ENCODE measurements at regions not wholly inside any gene's neighbourhood (a gene's known extent, or its start where the extent isn't known, plus 50 kb on each side); places are given as distances from the start of the nearest gene placed in this dataset.

DNA sequence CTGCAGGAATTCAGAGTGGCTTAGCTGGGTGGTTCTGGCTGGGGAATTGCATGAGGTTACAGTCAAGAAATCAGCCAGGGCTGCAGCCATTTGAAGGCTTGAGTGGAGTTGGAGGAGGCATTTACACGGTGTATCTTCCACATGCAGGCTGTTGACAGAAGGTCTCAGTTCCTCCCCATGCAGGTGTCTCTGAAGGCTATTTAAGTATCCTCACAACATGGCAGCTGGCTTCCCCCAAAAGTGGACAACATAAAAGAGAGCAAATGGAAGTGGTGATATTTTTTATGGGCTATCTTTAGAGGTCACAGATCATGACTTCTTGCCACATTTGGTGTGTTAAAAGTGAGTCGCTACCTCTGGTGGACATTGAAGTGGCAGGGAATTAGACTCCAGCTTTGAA lies 60.1 kb upstream of the SPRED1 start:
- H3K9me3 ChIP-seq (ENCODE audit: control insufficient read depth in 1 of 2, insufficient read depth in 1 of 2, low read depth in 1 of 2, low read length in 2 of 2), result no peaks in the 10 kb centered on the region
- BruUV-seq (replicated peaks), result no TSS peak
- no peaks in the 10 kb centered on the region for H4K20me1 ChIP-seq (ENCODE audit: insufficient read depth)
- H3K36me3 ChIP-seq (ENCODE audit: control insufficient read depth in 1 of 2, insufficient read depth in 2 of 2, low read length in 2 of 2), result no peaks in the 10 kb centered on the region
- no peak overlapping the region for H3K4me3 ChIP-seq (replicated peaks in 1 of 2; ENCODE audit: low read depth in 1 of 2, low read length in 2 of 2)
- H3K27ac ChIP-seq (ENCODE audit: low read depth, low read length), result no peak overlapping the region
- RAD21 ChIA-PET (ENCODE audit: low non-redundant PET in 1 of 2, low total read pairs in 2 of 2, uncharacterized antibody in 2 of 2, unreplicated experiment in 2 of 2), result no interaction called here
- H3K27me3 ChIP-seq (ENCODE audit: insufficient read depth, low read length), result peaks cover 12% of the 10 kb centered on the region; the same call in 1 of the 2 replicates
- no peaks in the 10 kb centered on the region for H3K9me2 ChIP-seq (ENCODE audit: insufficient read depth)
- H3K4me1 ChIP-seq (ENCODE audit: control insufficient read depth in 1 of 2, insufficient read depth in 2 of 2, low read length in 2 of 2), result no peaks in the 10 kb centered on the region
- H3K79me2 ChIP-seq (ENCODE audit: insufficient read depth, low read length), result no peaks in the 10 kb centered on the region
- ATAC-seq, result no peak
- POLR2A ChIA-PET, result no interaction called here
- TF ChIP-seq POLR2AphosphoS5 (IDR thresholded peaks at IDR 0.05; ENCODE audit: low read depth, low read length) (no peak), EGR1 (IDR thresholded peaks at IDR 0.05; ENCODE audit: low read depth) (no peak)
- H3K9ac ChIP-seq (ENCODE audit: low read length), result no peak overlapping the region
- DNase-seq (ENCODE audit: low read depth, low spot score), result no peak
- intact Hi-C loops (cut with micrococcal nuclease), result no loop called here
- no peak overlapping the region for H3K4me2 ChIP-seq (ENCODE audit: low read length)
- H2AFZ ChIP-seq (ENCODE audit: low read depth, low read length, poor library complexity, severe bottlenecking), result no peak overlapping the region
- CTCF ChIA-PET, result no interaction called here

- DNase-seq (ENCODE audit: low read depth, low spot score) (no peak), ATAC-seq (no peak)
- no TSS peak for BruUV-seq (replicated peaks)
- Histone ChIP-seq H3K9me3 (ENCODE audit: control insufficient read depth in 1 of 2, insufficient read depth in 1 of 2, low read depth in 1 of 2, low read length in 2 of 2) (no peaks in the 10 kb centered on the region), H3K36me3 (ENCODE audit: control insufficient read depth in 1 of 2, insufficient read depth in 2 of 2, low read length in 2 of 2) (no peaks in the 10 kb centered on the region), H3K4me2 (ENCODE audit: low read length) (no peak overlapping the region), H3K79me2 (ENCODE audit: insufficient read depth, low read length) (no peaks in the 10 kb centered on the region), H3K27me3 (ENCODE audit: insufficient read depth, low read length) (0 out of 2 replicates have a peak, but pooled peaks cover 4% of the 10 kb centered on the region), H3K9ac (ENCODE audit: low read length) (no peak overlapping the region), H3K4me1 (ENCODE audit: control insufficient read depth in 1 of 2, insufficient read depth in 2 of 2, low read length in 2 of 2) (no peaks in the 10 kb centered on the region), H3K27ac (ENCODE audit: low read depth, low read length) (no peak overlapping the region), H3K4me3 (replicated peaks in 1 of 2; ENCODE audit: low read depth in 1 of 2, low read length in 2 of 2) (no peak overlapping the region), H3K9me2 (ENCODE audit: insufficient read depth) (no peaks in the 10 kb centered on the region), H2AFZ (ENCODE audit: low read depth, low read length, poor library complexity, severe bottlenecking) (no peak overlapping the region), H4K20me1 (ENCODE audit: insufficient read depth) (no peaks in the 10 kb centered on the region)
- POLR2A ChIA-PET, result no interaction called here
- TF ChIP-seq, protein P1, sequence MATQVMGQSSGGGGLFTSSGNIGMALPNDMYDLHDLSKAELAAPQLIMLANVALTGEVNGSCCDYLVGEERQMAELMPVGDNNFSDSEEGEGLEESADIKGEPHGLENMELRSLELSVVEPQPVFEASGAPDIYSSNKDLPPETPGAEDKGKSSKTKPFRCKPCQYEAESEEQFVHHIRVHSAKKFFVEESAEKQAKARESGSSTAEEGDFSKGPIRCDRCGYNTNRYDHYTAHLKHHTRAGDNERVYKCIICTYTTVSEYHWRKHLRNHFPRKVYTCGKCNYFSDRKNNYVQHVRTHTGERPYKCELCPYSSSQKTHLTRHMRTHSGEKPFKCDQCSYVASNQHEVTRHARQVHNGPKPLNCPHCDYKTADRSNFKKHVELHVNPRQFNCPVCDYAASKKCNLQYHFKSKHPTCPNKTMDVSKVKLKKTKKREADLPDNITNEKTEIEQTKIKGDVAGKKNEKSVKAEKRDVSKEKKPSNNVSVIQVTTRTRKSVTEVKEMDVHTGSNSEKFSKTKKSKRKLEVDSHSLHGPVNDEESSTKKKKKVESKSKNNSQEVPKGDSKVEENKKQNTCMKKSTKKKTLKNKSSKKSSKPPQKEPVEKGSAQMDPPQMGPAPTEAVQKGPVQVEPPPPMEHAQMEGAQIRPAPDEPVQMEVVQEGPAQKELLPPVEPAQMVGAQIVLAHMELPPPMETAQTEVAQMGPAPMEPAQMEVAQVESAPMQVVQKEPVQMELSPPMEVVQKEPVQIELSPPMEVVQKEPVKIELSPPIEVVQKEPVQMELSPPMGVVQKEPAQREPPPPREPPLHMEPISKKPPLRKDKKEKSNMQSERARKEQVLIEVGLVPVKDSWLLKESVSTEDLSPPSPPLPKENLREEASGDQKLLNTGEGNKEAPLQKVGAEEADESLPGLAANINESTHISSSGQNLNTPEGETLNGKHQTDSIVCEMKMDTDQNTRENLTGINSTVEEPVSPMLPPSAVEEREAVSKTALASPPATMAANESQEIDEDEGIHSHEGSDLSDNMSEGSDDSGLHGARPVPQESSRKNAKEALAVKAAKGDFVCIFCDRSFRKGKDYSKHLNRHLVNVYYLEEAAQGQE (IDR thresholded peaks at IDR 0.05; ENCODE audit: low read depth), result no peak
- TF ChIP-seq CEBPB (IDR thresholded peaks at IDR 0.05; ENCODE audit: low read depth) (no peak), EGR1 (IDR thresholded peaks at IDR 0.05; ENCODE audit: low read depth) (no peak), FOSL1 (IDR thresholded peaks at IDR 0.05; ENCODE audit: low read depth) (no peak), RAD21 (IDR thresholded peaks at IDR 0.05; ENCODE audit: low read depth) (no peak), SRF (IDR thresholded peaks at IDR 0.05; ENCODE audit: low read depth) (no peak), EZH2 (IDR thresholded peaks at IDR 0.05) (no peak), POLR2AphosphoS5 (IDR thresholded peaks at IDR 0.05; ENCODE audit: low read depth, low read length) (no peak), SIN3A (IDR thresholded peaks at IDR 0.05; ENCODE audit: low read depth) (no peak), POLR2A (IDR thresholded peaks at IDR 0.05; ENCODE audit: borderline replicate concordance, extremely low read depth, insufficient read depth, insufficient read length) (no peak), CBX3 (IDR thresholded peaks at IDR 0.05; ENCODE audit: low read depth) (no peak), YY1 (IDR thresholded peaks at IDR 0.05; ENCODE audit: extremely low read depth, insufficient replicate concordance, low read depth, low read length) (no peak), ZFX (IDR thresholded peaks at IDR 0.05) (no peak), ZNF274 (IDR thresholded peaks at IDR 0.05; ENCODE audit: low read depth, low read length) (no peak), ELF1 (IDR thresholded peaks at IDR 0.05; ENCODE audit: borderline replicate concordance, low read depth) (no peak), EZH2phosphoT487 (IDR thresholded peaks at IDR 0.05; ENCODE audit: borderline replicate concordance) (no peak), JUND (IDR thresholded peaks at IDR 0.05) (no peak), SP1 (IDR thresholded peaks at IDR 0.05; ENCODE audit: low read depth) (no peak)
- TF ChIP-seq, protein P2, sequence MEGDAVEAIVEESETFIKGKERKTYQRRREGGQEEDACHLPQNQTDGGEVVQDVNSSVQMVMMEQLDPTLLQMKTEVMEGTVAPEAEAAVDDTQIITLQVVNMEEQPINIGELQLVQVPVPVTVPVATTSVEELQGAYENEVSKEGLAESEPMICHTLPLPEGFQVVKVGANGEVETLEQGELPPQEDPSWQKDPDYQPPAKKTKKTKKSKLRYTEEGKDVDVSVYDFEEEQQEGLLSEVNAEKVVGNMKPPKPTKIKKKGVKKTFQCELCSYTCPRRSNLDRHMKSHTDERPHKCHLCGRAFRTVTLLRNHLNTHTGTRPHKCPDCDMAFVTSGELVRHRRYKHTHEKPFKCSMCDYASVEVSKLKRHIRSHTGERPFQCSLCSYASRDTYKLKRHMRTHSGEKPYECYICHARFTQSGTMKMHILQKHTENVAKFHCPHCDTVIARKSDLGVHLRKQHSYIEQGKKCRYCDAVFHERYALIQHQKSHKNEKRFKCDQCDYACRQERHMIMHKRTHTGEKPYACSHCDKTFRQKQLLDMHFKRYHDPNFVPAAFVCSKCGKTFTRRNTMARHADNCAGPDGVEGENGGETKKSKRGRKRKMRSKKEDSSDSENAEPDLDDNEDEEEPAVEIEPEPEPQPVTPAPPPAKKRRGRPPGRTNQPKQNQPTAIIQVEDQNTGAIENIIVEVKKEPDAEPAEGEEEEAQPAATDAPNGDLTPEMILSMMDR (IDR thresholded peaks at IDR 0.05 in 2 of 3, conservative IDR thresholded peaks at IDR 0.05 in 1 of 3; ENCODE audit: borderline replicate concordance in 1 of 3, insufficient read depth in 1 of 3, low read depth in 2 of 3, low read length in 2 of 3), result no peak
- intact Hi-C loops (cut with micrococcal nuclease), result no loop called here
- CTCF ChIA-PET, result no interaction called here
- RAD21 ChIA-PET (ENCODE audit: low non-redundant PET in 1 of 2, low total read pairs in 2 of 2, uncharacterized antibody in 2 of 2, unreplicated experiment in 2 of 2), result no interaction called here
These were observed 59.1 kb upstream of the SPRED1 start for GRCh38 chr15:38193496-38193895.

All from HCT116 (cell line).